ENCODE measurements at regions not wholly inside any gene's neighbourhood (a gene's known extent, or its start where the extent isn't known, plus 50 kb on each side); places are given as distances from the start of the nearest gene placed in this dataset.
"Not testable (repeated sequence)": the region's sequence is repeated elsewhere in the genome, so short reads cannot be mapped to it uniquely, and the experiment has no call there.

DNA sequence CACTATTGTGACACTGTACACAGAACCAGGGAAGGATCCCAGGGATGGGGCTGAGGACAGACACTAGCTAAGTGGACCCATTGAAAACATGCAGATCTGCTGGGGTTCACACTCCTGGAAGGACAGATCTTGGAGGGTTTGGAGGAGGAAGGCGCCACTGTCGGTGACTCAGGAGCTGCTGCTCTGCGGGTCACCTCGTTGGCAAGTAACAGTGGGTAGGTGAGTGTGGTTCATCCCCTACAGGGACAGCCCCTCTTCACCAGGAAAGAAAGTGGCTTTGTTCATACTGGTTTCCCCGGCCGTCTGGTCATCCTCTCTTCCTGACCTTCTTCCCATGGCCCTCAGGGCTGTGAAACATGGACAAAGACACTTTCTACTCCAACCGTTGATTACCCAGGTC is 100.3 kb downstream of the OR4M2 start:
- not testable (repeated sequence) for H3K4me3 ChIP-seq; H3K36me3 ChIP-seq; H3K27ac ChIP-seq; DNase-seq (ENCODE audit: low spot score); H3K9me3 ChIP-seq; H3K27me3 ChIP-seq; H3K4me1 ChIP-seq

DNA sequence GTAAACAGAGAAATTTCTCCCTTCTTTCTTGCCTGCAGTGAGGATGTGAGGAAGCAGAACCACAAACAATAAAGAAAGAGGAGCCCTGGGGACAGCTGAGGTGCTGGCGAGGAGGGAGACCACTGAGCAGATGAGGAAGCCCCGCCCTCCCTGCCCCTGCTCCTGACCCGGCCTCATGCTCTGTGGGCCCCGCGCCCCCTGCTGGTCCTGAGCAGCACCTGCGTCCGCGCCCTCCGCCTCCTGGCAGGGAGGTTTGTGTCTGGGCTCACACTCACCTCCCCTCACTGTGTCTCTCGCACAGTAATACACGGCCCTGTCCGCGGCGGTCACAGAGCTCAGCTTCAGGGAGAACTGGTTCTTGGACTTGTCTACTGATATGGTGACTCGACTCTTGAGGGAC is 104.4 kb downstream of the OR4M2 start:
- H3K27me3 ChIP-seq; DNase-seq (ENCODE audit: low spot score): not testable (repeated sequence)

GRCh38 chr15:22186846-22187532 is 106.7 kb downstream of the OR4M2 start:
- not testable (repeated sequence) for H3K27me3 ChIP-seq; H3K36me3 ChIP-seq; H3K27ac ChIP-seq; H3K4me3 ChIP-seq; H3K9me3 ChIP-seq; H3K4me1 ChIP-seq; DNase-seq (ENCODE audit: low spot score)

More for the DNA sequence above, 104.4 kb downstream of the OR4M2 start:
- H3K27ac ChIP-seq, H3K36me3 ChIP-seq, H3K9me3 ChIP-seq, H3K4me1 ChIP-seq, H3K4me3 ChIP-seq: not testable (repeated sequence)

- H3K4me1 ChIP-seq; DNase-seq (ENCODE audit: low spot score); H3K27me3 ChIP-seq; H3K4me3 ChIP-seq; H3K27ac ChIP-seq; H3K36me3 ChIP-seq; H3K9me3 ChIP-seq: not testable (repeated sequence)
Observed at GRCh38 chr15:22191818-22192217, 111.5 kb downstream of the OR4M2 start.

GRCh38 chr15:22194739-22195617 is 114.7 kb downstream of the OR4M2 start:
- not testable (repeated sequence) for H3K9me3 ChIP-seq; H3K27me3 ChIP-seq; H3K36me3 ChIP-seq; H3K4me1 ChIP-seq; H3K4me3 ChIP-seq; DNase-seq (ENCODE audit: low spot score); H3K27ac ChIP-seq

GRCh38 chr15:22196423-22196822 is 116.1 kb downstream of the OR4M2 start:
- H3K36me3 ChIP-seq; H3K27ac ChIP-seq; DNase-seq (ENCODE audit: low spot score); H3K27me3 ChIP-seq; H3K9me3 ChIP-seq; H3K4me3 ChIP-seq; H3K4me1 ChIP-seq: not testable (repeated sequence)

DNA sequence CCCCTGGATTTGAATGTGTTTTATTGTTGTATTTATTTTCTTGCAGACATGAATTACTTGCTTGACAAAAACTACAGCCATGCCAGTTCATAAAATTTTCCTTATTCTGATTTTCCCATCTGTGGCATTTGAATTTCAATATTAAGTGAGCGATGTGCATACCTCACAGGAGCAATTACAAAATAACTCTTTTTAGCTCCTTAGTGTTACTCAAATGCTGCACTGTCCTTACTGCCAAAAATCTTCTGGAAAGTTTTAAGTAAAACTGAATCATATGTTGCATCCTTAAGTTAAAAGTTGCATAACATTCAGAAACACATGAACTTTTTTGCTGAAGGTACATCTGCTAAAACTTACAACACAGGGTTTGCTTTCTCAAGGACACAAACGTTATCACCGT is 120.1 kb downstream of the OR4M2 start:
- H3K4me1 ChIP-seq; DNase-seq (ENCODE audit: low spot score); H3K4me3 ChIP-seq; H3K36me3 ChIP-seq; H3K9me3 ChIP-seq; H3K27ac ChIP-seq; H3K27me3 ChIP-seq: not testable (repeated sequence)

- not testable (repeated sequence) for H3K9me3 ChIP-seq; H3K4me3 ChIP-seq; DNase-seq (ENCODE audit: low spot score); H3K4me1 ChIP-seq; H3K36me3 ChIP-seq; H3K27me3 ChIP-seq; H3K27ac ChIP-seq
Observed at GRCh38 chr15:22201993-22202659, 121.8 kb downstream of the OR4M2 start.

DNA sequence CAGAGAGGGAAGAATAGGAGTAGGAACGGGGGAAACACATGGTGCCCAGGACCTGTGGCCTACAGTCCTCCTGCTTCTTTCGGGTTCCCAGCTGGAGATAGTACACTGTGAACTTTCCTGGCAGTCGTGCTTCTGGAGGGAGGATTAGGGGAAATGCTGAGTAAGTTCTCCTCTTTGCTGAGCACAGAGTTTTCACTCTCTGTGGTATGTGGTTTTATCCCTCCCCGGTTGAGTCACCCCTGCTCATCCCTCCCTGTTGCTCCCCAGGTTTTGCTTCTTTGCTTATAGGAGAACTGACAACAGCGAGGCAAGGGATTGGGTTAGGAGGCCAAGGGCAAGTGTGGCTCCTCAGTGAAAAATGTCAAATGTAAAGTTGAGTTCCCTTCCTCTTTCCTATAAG is 122.9 kb downstream of the OR4M2 start:
- H3K9me3 ChIP-seq; H3K4me3 ChIP-seq; H3K4me1 ChIP-seq; H3K27ac ChIP-seq; H3K36me3 ChIP-seq; DNase-seq (ENCODE audit: low spot score); H3K27me3 ChIP-seq: not testable (repeated sequence)

DNA sequence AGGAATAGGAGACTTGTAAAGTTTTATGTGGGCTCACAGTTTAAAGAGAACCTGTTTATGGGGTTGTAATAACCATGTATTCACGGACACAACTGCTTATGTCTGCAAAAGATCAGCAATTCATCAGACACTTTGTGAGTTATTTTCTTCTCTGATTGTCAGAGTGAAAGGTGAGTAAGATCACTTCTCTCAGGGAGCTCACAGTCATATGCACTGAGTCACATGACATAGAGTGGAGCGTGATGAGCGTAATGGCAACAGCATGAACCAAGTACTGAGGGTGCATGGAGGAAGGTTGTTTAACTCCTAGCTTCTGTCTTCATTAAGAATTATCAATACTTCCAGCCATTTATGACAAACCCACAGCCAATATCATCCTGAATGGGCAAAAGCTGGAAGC is 128.8 kb downstream of the OR4M2 start:
- not testable (repeated sequence) for H3K27me3 ChIP-seq; H3K36me3 ChIP-seq; H3K27ac ChIP-seq; H3K4me1 ChIP-seq; H3K4me3 ChIP-seq; H3K9me3 ChIP-seq; DNase-seq (ENCODE audit: low spot score)

DNA sequence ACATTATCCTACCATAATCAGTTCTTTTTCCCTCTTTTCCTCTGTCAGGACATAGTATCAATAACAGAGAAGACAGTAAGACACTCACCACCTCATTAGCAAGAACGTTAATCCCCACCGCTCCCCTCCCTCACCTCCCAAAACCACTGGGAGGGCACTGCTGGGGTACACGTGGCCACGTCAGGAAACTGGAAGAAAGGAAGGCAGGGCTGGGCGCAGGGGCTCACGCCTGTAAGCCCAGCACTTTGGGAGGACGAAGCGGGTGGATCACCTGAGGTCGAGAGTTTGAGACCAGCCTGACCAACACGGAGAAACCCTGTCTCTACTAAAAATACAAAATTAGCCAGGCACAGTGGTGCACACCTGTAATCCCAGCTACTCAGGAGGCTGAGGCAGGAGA is 142.3 kb downstream of the OR4M2 start:
- H3K4me1 ChIP-seq; H3K9me3 ChIP-seq; H3K36me3 ChIP-seq; H3K27me3 ChIP-seq; H3K4me3 ChIP-seq; H3K27ac ChIP-seq; DNase-seq (ENCODE audit: low spot score): not testable (repeated sequence)
